H1 (cell line): ENCODE measurements at regions not wholly inside any gene's neighbourhood (a gene's known extent, or its start where the extent isn't known, plus 50 kb on each side); places are given as distances from the start of the nearest gene placed in this dataset.

ENCODE experiments used
- CTCF ChIA-PET: fragments of 300-600 bp; sonication (Branson Sonifier 250); formaldehyde crosslinking; loops from one replicate; lab custom pipeline; 2021; ENCODE audit not compliant: partially characterized antibody; lab: Charles Lee
- POLR2A ChIA-PET: fragments of 300-600 bp; sonication (Branson Sonifier 250); formaldehyde crosslinking; loops from one replicate; lab custom pipeline; 2021; ENCODE audit warnings: inconsistent platforms; ENCODE audit not compliant: partially characterized antibody; lab: Charles Lee
- DNase-seq, 2 experiments: peaks; one replicate each; pipeline versions ENCODE4 v3.0.0 to v3.0.0-alpha.2; 2010 to 2022; ENCODE audit warnings: low spot score in 2 of 2, low read depth in 1 of 2, mixed read lengths in 1 of 2
- FAIRE-seq: peaks from 2 replicates; lab custom pipeline; 2011; peaks lifted over from hg19 to GRCh38; lab: Jason Lieb, UNC
- H2AFZ ChIP-seq: 2 replicates; pipeline ENCODE4 v1.8.1; 2012; ENCODE audit warnings: low read length, inconsistent platforms
- H2AK5ac ChIP-seq: 2 replicates; pipeline ENCODE4 v1.6.1; 2013; ENCODE audit warnings: low read depth, low read length
- H2BK120ac ChIP-seq: replicated peaks from 2 replicates; pipeline ENCODE3; 2013; ENCODE audit warnings: low read depth, low read length, inconsistent platforms
- H2BK12ac ChIP-seq: 2 replicates; pipeline ENCODE4 v1.6.1; 2013; ENCODE audit warnings: low read depth, low read length
- H2BK15ac ChIP-seq: 2 replicates; pipeline ENCODE4 v1.6.1; 2013; ENCODE audit warnings: low read length
- H2BK20ac ChIP-seq: 2 replicates; pipeline ENCODE4 v1.6.1; 2013; ENCODE audit warnings: low read length
- H2BK5ac ChIP-seq: 2 replicates; pipeline ENCODE4 v1.6.1; 2013; ENCODE audit warnings: low read depth, low read length
- H3K14ac ChIP-seq: 2 replicates; pipeline ENCODE4 v1.6.1; 2013; ENCODE audit warnings: inconsistent platforms; ENCODE audit not compliant: insufficient read length
- H3K18ac ChIP-seq: 2 replicates; pipeline ENCODE4 v1.6.1; 2013; ENCODE audit warnings: low read length; ENCODE audit errors: extremely low read depth
- H3K23ac ChIP-seq: 2 replicates; pipeline ENCODE4 v1.6.1; 2013; ENCODE audit warnings: inconsistent platforms; ENCODE audit not compliant: insufficient read length
- H3K23me2 ChIP-seq: 2 replicates; pipeline ENCODE4 v1.6.1; 2013; ENCODE audit warnings: low read depth, low read length
- H3K27ac ChIP-seq: 2 replicates; pipeline ENCODE4 v1.6.1; 2011; ENCODE audit warnings: low read depth, low read length, inconsistent platforms
- H3K27me3 ChIP-seq, 4 experiments: replicated peaks in 1 of 4; 1 replicate in 1 of 4; 2 replicates in 3 of 4; pipeline versions ENCODE4 v1.6.1 to v1.8.1; 2011 to 2013; ENCODE audit warnings: low read length in 3 of 4, mild to moderate bottlenecking in 3 of 4, inconsistent platforms in 2 of 4, mixed read lengths in 2 of 4, moderate library complexity in 1 of 4; ENCODE audit not compliant: control insufficient read depth in 3 of 4, insufficient read depth in 3 of 4; ENCODE audit errors: extremely low read depth in 1 of 4
- H3K36me3 ChIP-seq, 4 experiments: 2 replicates each; pipeline versions ENCODE4 v1.6.1 to v1.8.1; 2011 to 2013; ENCODE audit warnings: mild to moderate bottlenecking in 4 of 4, low read length in 3 of 4, moderate library complexity in 2 of 4, control low read depth in 1 of 4, inconsistent platforms in 1 of 4; ENCODE audit not compliant: insufficient read depth in 4 of 4, control insufficient read depth in 2 of 4
- H3K4ac ChIP-seq: replicated peaks from 2 replicates; pipeline ENCODE3; 2013; ENCODE audit warnings: low read length, low read depth, mixed read lengths, inconsistent platforms; ENCODE audit not compliant: insufficient read length
- H3K4me1 ChIP-seq, 4 experiments: replicated peaks in 1 of 4; 1 replicate in 1 of 4; 2 replicates in 3 of 4; pipeline versions ENCODE4 v1.6.1 to v1.8.1; 2011 to 2013; ENCODE audit warnings: low read length in 3 of 4, inconsistent platforms in 2 of 4, mixed read lengths in 1 of 4; ENCODE audit not compliant: insufficient read depth in 4 of 4, control insufficient read depth in 3 of 4
- H3K4me2 ChIP-seq, 2 experiments: 2 replicates each; pipeline versions ENCODE4 v1.6.1 to v1.8.1; 2011 to 2013; ENCODE audit warnings: low read depth in 2 of 2, low read length in 2 of 2, control low read depth in 1 of 2, inconsistent platforms in 1 of 2, mild to moderate bottlenecking in 1 of 2; ENCODE audit not compliant: insufficient read depth in 1 of 2
- H3K4me3 ChIP-seq, 4 experiments: fragments of 200-600, 300-600 bp in 1 of 4; sonication (generic), shearing (Covaris generic), sonication (Bioruptor Twin) in 1 of 4; 2 replicates each; pipeline versions ENCODE4 v1.5.1 to v1.8.1; 2011 to 2016; ENCODE audit warnings: low read length in 4 of 4, low read depth in 3 of 4, control low read depth in 2 of 4, inconsistent platforms in 2 of 4, mild to moderate bottlenecking in 2 of 4, mixed read lengths in 1 of 4, moderate library complexity in 1 of 4; ENCODE audit not compliant: insufficient read depth in 2 of 4; ENCODE audit errors: extremely low read depth in 1 of 4
- H3K56ac ChIP-seq: replicated peaks from 2 replicates; pipeline ENCODE3; 2013; ENCODE audit warnings: low read depth, mild to moderate bottlenecking, mixed read lengths, low read length, inconsistent platforms; ENCODE audit not compliant: insufficient read length
- H3K79me1 ChIP-seq: 2 replicates; pipeline ENCODE4 v1.6.1; 2013; ENCODE audit warnings: low read depth, low read length, control low read depth
- H3K79me2 ChIP-seq, 2 experiments: 2 replicates each; pipeline versions ENCODE4 v1.6.1 to v1.8.1; 2012 to 2013; ENCODE audit warnings: low read length in 2 of 2, mild to moderate bottlenecking in 2 of 2, inconsistent platforms in 1 of 2; ENCODE audit not compliant: insufficient read depth in 2 of 2, control insufficient read depth in 1 of 2
- H3K9ac ChIP-seq, 4 experiments: replicated peaks in 1 of 4; 1 replicate in 1 of 4; 2 replicates in 3 of 4; pipeline versions ENCODE4 v1.6.1 to v1.8.1; 2011 to 2013; ENCODE audit warnings: low read depth in 3 of 4, low read length in 3 of 4, control low read depth in 2 of 4, mild to moderate bottlenecking in 2 of 4, moderate library complexity in 2 of 4, inconsistent platforms in 1 of 4; ENCODE audit errors: extremely low read depth in 1 of 4
- H3K9me3 ChIP-seq, 2 experiments: 2 replicates each; pipeline versions ENCODE4 v1.6.1 to v1.8.1; 2012 to 2013; ENCODE audit warnings: mild to moderate bottlenecking in 2 of 2, moderate library complexity in 2 of 2, control low read depth in 1 of 2, inconsistent platforms in 1 of 2, low read depth in 1 of 2, low read length in 1 of 2, mixed read lengths in 1 of 2; ENCODE audit not compliant: insufficient read depth in 2 of 2
- H4K20me1 ChIP-seq, 2 experiments: replicated peaks in 1 of 2; 2 replicates each; pipeline versions ENCODE3 to v1.8.1; 2011 to 2013; ENCODE audit warnings: inconsistent platforms in 2 of 2, low read length in 2 of 2, mild to moderate bottlenecking in 1 of 2; ENCODE audit not compliant: insufficient read depth in 2 of 2, control insufficient read depth in 1 of 2
- H4K5ac ChIP-seq: 2 replicates; pipeline ENCODE4 v1.6.1; 2013; ENCODE audit warnings: low read length, low read depth, mixed read lengths, inconsistent platforms; ENCODE audit not compliant: insufficient read length
- H4K8ac ChIP-seq: 2 replicates; pipeline ENCODE4 v1.8.0; 2013; ENCODE audit warnings: mild to moderate bottlenecking, moderate library complexity, low read length, inconsistent platforms; ENCODE audit not compliant: insufficient read depth; ENCODE audit errors: extremely low read depth
- H4K91ac ChIP-seq: replicated peaks from 2 replicates; pipeline ENCODE3; 2013; ENCODE audit warnings: low read length, mixed read lengths, inconsistent platforms; ENCODE audit not compliant: insufficient read length
- BACH1 ChIP-seq: IDR thresholded peaks from 2 replicates; pipeline ENCODE4 v1.6.1; 2012; ENCODE audit warnings: low read length, improper control_type of control experiment
- CBX8 ChIP-seq: fragments of 300-800, 300-1000 bp; sonication (generic); IDR thresholded peaks from 2 replicates; pipeline ENCODE4 v1.7.1; 2016; ENCODE audit warnings: low read depth, low read length, borderline replicate concordance
- EZH2 ChIP-seq: fragments of 200-600 bp; sonication (generic); IDR thresholded peaks from 2 replicates; pipeline ENCODE4 v1.7.1; 2012; ENCODE audit warnings: low read depth, mild to moderate bottlenecking, moderate library complexity, low read length, inconsistent platforms; ENCODE audit not compliant: severe bottlenecking
- NANOG ChIP-seq: IDR thresholded peaks from 2 replicates; pipeline ENCODE4 v1.6.1; 2011; ENCODE audit warnings: low read length, low read depth, mild to moderate bottlenecking, inconsistent platforms; ENCODE audit not compliant: insufficient read depth, poor library complexity, severe bottlenecking
- SIRT6 ChIP-seq: IDR thresholded peaks from one replicate; pipeline ENCODE4 v1.7.1; 2012; ENCODE audit warnings: low read length, inconsistent platforms
- SP1 ChIP-seq: IDR thresholded peaks from 2 replicates; pipeline ENCODE4 v1.6.1; 2011; ENCODE audit warnings: low read depth, low read length
- SP4 ChIP-seq: IDR thresholded peaks from 2 replicates; pipeline ENCODE4 v1.6.1; 2012; ENCODE audit warnings: low read length, inconsistent platforms
- TAF1 ChIP-seq: IDR thresholded peaks from 2 replicates; pipeline ENCODE4 v1.6.1; 2011; ENCODE audit warnings: mild to moderate bottlenecking, low read depth, low read length
- WGBS, 2 experiments: shearing (Covaris generic) in 1 of 2; methylation state at CpG; one replicate each; pipeline versions ENCODE4 v1.1.6 to v1.1.7; 2013 to 2015; ENCODE audit warnings: low lambda C conversion rate in 2 of 2, mixed read lengths in 2 of 2, inconsistent platforms in 1 of 2, low coverage in 1 of 2, missing lambda C conversion rate in 1 of 2; ENCODE audit not compliant: insufficient replicate concordance in 2 of 2, insufficient coverage in 1 of 2, insufficient read length in 1 of 2; ENCODE audit errors: extremely low coverage in 1 of 2, missing lambda C conversion rate in 1 of 2; 5-methylcytosine and 5-hydroxymethylcytosine counted together

DNA sequence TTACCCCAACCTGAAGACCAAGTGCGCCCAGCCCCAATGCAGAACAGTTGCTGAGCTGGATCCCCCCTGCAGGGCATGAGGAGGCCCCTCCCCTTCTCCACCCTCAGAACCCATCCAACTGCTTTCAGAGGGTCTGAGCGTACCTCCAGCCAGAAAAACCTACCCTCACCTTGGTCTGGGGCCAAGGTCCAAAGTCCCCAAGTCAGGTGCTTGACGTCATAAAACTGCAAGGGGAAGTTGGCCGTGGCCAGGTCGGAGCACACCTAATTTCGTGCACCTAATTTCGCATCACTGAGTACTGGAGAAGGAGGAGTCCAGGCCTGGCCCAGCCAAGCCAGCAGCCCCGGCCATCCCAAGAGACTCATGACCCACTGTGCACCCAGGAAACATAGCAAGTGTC, 289.8 kb downstream of the CTTN start:
- H3K9me3 ChIP-seq = no peaks in the 10 kb centered on the region
- H3K4me2 ChIP-seq = no peak overlapping the region
- ChIA-PET POLR2A (interaction anchor here (1.4 kb wide), 1 partner anchor 26 kb away, joined by 3 read pairs; no protein-coding TSS in a partner anchor), CTCF (interaction anchor here (0.9 to 1.3 kb wide), 5 partner anchors 9 to 112 kb away, joined by 3 to 4 read pairs (median 3); no protein-coding TSS in a partner anchor)
- H2BK120ac ChIP-seq = no peak overlapping the region
- no peak overlapping the region for H3K4ac ChIP-seq
- H3K9ac ChIP-seq = no peak overlapping the region
- H4K5ac ChIP-seq = no peak overlapping the region
- no peak overlapping the region for H2AFZ ChIP-seq
- H2BK15ac ChIP-seq = no peak overlapping the region
- no peak overlapping the region for H4K8ac ChIP-seq
- H3K4me1 ChIP-seq = peaks cover 1 to 7% (median 4%) of the 10 kb centered on the region in 4 experiments; a peak in 6 of 7 replicates
- no peak overlapping the region for H3K14ac ChIP-seq
- no peak overlapping the region for H3K27ac ChIP-seq
- no peak overlapping the region for H3K23ac ChIP-seq
- H2BK12ac ChIP-seq = no peak overlapping the region
- H3K79me1 ChIP-seq = no peaks in the 10 kb centered on the region
- H3K79me2 ChIP-seq = no peaks in the 10 kb centered on the region
- peaks cover 6% of the 10 kb centered on the region; the same call in 1 of the 2 replicates for H3K23me2 ChIP-seq
- no peak overlapping the region for H2BK20ac ChIP-seq
- H3K27me3 ChIP-seq = no peaks in the 10 kb centered on the region
- no peaks in the 10 kb centered on the region for H3K36me3 ChIP-seq
- 96% methylated on average over 8 of the region's 8 CpGs; no CpG with 5 or more reads in 1 of the 2 experiments for WGBS, 2 experiments
- H2BK5ac ChIP-seq = no peak overlapping the region
- TF ChIP-seq NANOG (no peak), EZH2 (no peak), SIRT6 (no peak), TAF1 (no peak), SP1 (no peak), CBX8 (no peak), BACH1 (no peak), SP4 (no peak)
- peaks cover 0 to 3% of the 10 kb centered on the region in 2 experiments for H4K20me1 ChIP-seq
- no peak overlapping the region for H3K56ac ChIP-seq
- no peak overlapping the region for H3K18ac ChIP-seq
- H3K4me3 ChIP-seq = no peak overlapping the region
- H4K91ac ChIP-seq = no peak overlapping the region
- DNase-seq = no peak
- FAIRE-seq = no peak
- H2AK5ac ChIP-seq = no peak overlapping the region
